22Rv1 (cell line): ENCODE measurements at regions not wholly inside any gene's neighbourhood (a gene's known extent, or its start where the extent isn't known, plus 50 kb on each side); places are given as distances from the start of the nearest gene placed in this dataset.

Source experiments
- CTCF ChIP-seq: fragments of 450-650 bp; IDR thresholded peaks from 2 replicates; pipeline ENCODE4 v1.5.1; 2017; ENCODE audit warnings: mild to moderate bottlenecking
- ZFX ChIP-seq: fragments of 450-650 bp; IDR thresholded peaks from 2 replicates; pipeline ENCODE4 v1.6.1; 2017; ENCODE audit warnings: antibody characterized with exemption, borderline replicate concordance

- TF ChIP-seq CTCF (no peak), ZFX (no peak)
These were observed 420.0 kb upstream of the TENM3 start for GRCh38 chr4:181823183-181823582.
